CD4-positive, CD25-positive, alpha-beta regulatory T cell (primary cell): ENCODE measurements at regions not wholly inside any gene's neighbourhood (a gene's known extent, or its start where the extent isn't known, plus 50 kb on each side); places are given as distances from the start of the nearest gene placed in this dataset.

Experiments used
- ATAC-seq, 2 donors: fragments of 150-1000 bp; cut with Tn5 transposase; one replicate each; pipeline ENCODE4 v1.10.0; 2021; ENCODE audit warnings: low read depth in 2 of 2, moderate number of reproducible peaks in 2 of 2, moderate library complexity in 1 of 2
- DNase-seq, 3 donors: peaks; one replicate each; pipeline versions ENCODE4 v3.0.0 to v3.0.0-alpha.2; 2012 to 2022; ENCODE audit warnings: mixed read lengths in 1 of 3
- H3K27ac ChIP-seq: one replicate; pipeline ENCODE4 v1.7.0; 2013; ENCODE audit warnings: mild to moderate bottlenecking, low read length; ENCODE audit not compliant: insufficient read depth, poor library complexity, severe bottlenecking
- H3K27me3 ChIP-seq: one replicate; pipeline ENCODE4 v1.7.0; 2013; ENCODE audit warnings: low read length; ENCODE audit not compliant: control insufficient read depth, insufficient read depth
- H3K36me3 ChIP-seq: one replicate; pipeline ENCODE4 v1.7.0; 2013; ENCODE audit warnings: mild to moderate bottlenecking, low read length, moderate library complexity; ENCODE audit not compliant: control insufficient read depth, insufficient read depth
- H3K4me1 ChIP-seq: 2 replicates; pipeline ENCODE4 v1.7.0; 2013; ENCODE audit warnings: mild to moderate bottlenecking, low read length; ENCODE audit not compliant: insufficient read depth, control insufficient read depth, poor library complexity, severe bottlenecking
- H3K4me3 ChIP-seq: one replicate; pipeline ENCODE4 v1.7.0; 2013; ENCODE audit warnings: low read depth, mild to moderate bottlenecking, low read length, moderate library complexity
- H3K9me3 ChIP-seq, 2 experiments: 1 replicate in 1 of 2; 2 replicates in 1 of 2; pipeline ENCODE4 v1.7.0; 2013; ENCODE audit warnings: low read length in 2 of 2, mild to moderate bottlenecking in 1 of 2, moderate library complexity in 1 of 2; ENCODE audit not compliant: control insufficient read depth in 2 of 2
- H3K27ac Mint-ChIP-seq, 3 donors: one replicate each; pipeline ENCODE4 v1.8.0; 2020 to 2022; ENCODE audit warnings: mild to moderate bottlenecking in 3 of 3, mixed read lengths in 3 of 3, moderate library complexity in 2 of 3
- H3K27me3 Mint-ChIP-seq: one replicate; pipeline ENCODE4 v1.8.0; 2022; ENCODE audit warnings: mild to moderate bottlenecking, mixed read lengths
- H3K36me3 Mint-ChIP-seq: one replicate; pipeline ENCODE4 v1.8.0; 2020; ENCODE audit warnings: mixed read lengths
- H3K4me1 Mint-ChIP-seq, 4 donors: one replicate each; pipeline ENCODE4 v1.8.0; 2020 to 2022; ENCODE audit warnings: mixed read lengths in 4 of 4, mild to moderate bottlenecking in 1 of 4
- H3K4me3 Mint-ChIP-seq, 4 donors: one replicate each; pipeline ENCODE4 v1.8.0; 2020 to 2022; ENCODE audit warnings: mild to moderate bottlenecking in 4 of 4, mixed read lengths in 4 of 4, moderate library complexity in 3 of 4
- H3K9me3 Mint-ChIP-seq, 7 donors: one replicate each; pipeline ENCODE4 v1.8.0; 2020 to 2022; ENCODE audit warnings: mixed read lengths in 7 of 7, mild to moderate bottlenecking in 3 of 7, moderate library complexity in 2 of 7

DNA sequence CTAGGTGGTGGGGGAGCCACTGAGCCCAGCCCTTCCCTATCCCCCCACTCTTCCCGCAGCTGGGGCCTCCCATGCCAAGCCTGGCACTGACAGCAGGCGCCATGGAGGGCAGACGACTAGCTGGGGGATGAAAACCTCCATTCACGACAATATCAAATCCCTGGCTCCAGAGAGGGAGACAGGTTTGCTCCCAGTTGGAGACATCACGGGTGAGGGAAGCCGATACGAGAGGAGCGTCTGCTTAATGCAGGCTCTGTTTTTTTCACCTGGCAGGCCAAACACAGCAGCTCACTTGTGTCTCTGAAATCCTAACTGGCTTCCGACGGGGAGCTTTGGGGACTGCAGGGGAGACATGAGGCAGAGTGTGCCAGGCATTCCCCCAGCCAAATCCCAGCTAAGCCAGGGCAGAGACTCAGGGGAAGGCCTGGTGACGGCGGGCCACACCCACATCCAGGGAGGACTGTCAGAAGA lies 307.4 kb upstream of the ZMIZ1 start:
- Mint-ChIP-seq H3K4me3 (no peak overlapping the region), H3K36me3 (no peaks in the 10 kb centered on the region), H3K4me1 (no peaks in the 10 kb centered on the region), H3K27me3 (peaks cover 21% of the 10 kb centered on the region), H3K9me3 (no peaks in the 10 kb centered on the region), H3K27ac (no peak overlapping the region)
- Histone ChIP-seq H3K27ac (no peak overlapping the region), H3K27me3 (no peaks in the 10 kb centered on the region), H3K4me3 (no peak overlapping the region), H3K9me3 (no peaks in the 10 kb centered on the region), H3K4me1 (no peaks in the 10 kb centered on the region), H3K36me3 (no peaks in the 10 kb centered on the region)
- no peak for ATAC-seq
- DNase-seq, result no peak

DNA sequence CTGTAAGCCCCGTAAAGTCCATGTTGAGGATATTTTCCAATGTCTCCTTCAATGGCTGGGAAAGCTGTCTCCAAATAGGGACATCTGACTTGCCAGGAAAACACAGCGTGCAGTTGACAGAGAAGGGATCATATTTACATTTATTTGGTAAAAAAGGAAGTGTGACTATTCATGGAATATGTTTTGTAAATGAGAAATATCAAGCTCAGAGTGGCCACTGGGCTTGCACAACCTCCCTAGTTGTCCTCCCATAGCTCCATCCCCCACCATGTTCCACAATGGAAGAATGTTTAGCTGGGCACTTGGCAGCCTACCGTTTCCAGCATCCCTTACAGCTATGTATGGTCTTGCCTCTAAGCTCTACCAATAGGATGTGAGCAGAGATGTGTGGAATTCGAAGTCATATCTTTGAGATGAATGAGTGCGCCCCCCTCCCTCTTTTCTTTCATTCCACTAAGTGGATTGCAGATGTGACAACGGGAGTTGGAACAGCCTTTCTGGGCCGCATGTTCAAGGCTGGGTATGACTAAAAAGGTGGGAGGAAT lies 306.6 kb upstream of the ZMIZ1 start:
- no peak for DNase-seq
- Mint-ChIP-seq H3K4me3 (no peak overlapping the region), H3K27ac (no peak overlapping the region), H3K4me1 (no peaks in the 10 kb centered on the region), H3K36me3 (no peaks in the 10 kb centered on the region), H3K9me3 (no peaks in the 10 kb centered on the region), H3K27me3 (peaks cover 21% of the 10 kb centered on the region)
- ATAC-seq, result no peak
- Histone ChIP-seq H3K9me3 (no peaks in the 10 kb centered on the region), H3K4me1 (no peaks in the 10 kb centered on the region), H3K27me3 (no peaks in the 10 kb centered on the region), H3K27ac (no peak overlapping the region), H3K36me3 (no peaks in the 10 kb centered on the region), H3K4me3 (no peak overlapping the region)

DNA sequence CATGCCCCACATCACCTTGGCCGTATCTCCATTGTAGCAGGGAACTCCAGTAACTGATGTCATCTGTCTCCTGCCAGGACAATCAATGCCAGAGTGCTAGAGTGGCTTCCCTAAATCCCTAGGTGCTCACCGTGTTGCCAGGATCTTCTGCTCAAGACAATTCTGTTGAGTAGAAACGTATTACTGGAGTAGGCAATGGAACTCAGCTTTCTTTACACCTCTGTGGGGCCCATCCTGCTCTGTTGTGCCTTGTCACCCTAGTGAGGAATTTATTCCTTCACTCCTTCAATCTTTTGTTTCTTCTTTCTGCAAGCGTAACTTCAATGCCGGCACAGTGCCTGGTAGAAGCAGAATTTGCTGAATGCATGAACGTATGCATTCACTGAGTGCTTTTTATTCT lies 305.5 kb upstream of the ZMIZ1 start:
- Histone ChIP-seq H3K4me1 (no peaks in the 10 kb centered on the region), H3K4me3 (no peak overlapping the region), H3K27ac (no peak overlapping the region), H3K27me3 (no peaks in the 10 kb centered on the region), H3K9me3 (no peaks in the 10 kb centered on the region), H3K36me3 (no peaks in the 10 kb centered on the region)
- no peak for DNase-seq
- Mint-ChIP-seq H3K9me3 (no peaks in the 10 kb centered on the region), H3K27me3 (peaks cover 21% of the 10 kb centered on the region), H3K36me3 (no peaks in the 10 kb centered on the region), H3K27ac (no peak overlapping the region), H3K4me3 (no peak overlapping the region), H3K4me1 (no peaks in the 10 kb centered on the region)
- ATAC-seq, result no peak

DNA sequence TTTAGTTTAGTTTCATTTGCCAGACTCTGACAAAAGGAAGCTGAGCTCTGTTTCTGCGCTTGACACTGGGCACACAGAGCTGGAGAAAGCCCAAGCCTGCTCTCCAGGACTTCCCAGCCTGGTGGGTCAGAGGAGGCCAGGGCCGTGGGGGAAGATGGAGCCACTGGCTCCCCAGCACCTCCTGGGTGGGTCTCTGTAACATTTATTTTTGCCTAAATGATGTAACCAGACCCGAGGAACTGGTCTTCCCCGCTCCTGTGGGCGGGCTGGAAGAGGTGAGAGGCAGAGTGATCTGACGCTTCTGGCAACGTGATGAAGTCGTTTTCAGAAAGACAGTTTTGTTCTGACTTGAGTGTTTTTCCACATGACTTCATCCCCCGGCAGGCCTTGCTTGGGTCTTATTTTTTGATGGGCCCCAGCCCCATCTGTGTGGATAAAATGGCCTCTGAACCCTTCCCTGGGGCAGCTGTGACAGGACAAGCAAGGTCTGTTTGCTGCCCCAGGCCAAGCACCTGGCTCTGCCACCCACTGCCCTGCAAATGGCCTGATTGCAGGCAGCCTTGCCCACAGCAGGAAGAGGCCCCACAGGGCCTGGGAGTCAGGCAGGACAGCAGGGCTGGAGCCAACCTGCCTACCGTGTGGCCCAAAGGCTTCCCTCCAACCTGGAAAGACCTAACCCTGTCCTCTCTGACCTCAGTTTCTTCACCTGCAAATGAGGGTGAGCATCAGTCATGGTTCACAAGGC lies 304.9 kb upstream of the ZMIZ1 start:
- no peaks in the 10 kb centered on the region for H3K36me3 ChIP-seq
- H3K27me3 Mint-ChIP-seq, result peaks cover 16% of the 10 kb centered on the region
- no peak overlapping the region for H3K27ac ChIP-seq
- H3K36me3 Mint-ChIP-seq, result no peaks in the 10 kb centered on the region
- ATAC-seq (no peak), DNase-seq (peak in 1 of 3 donors; percentile 19)
- H3K9me3 Mint-ChIP-seq, result no peaks in the 10 kb centered on the region
- H3K4me1 Mint-ChIP-seq, result no peaks in the 10 kb centered on the region
- no peaks in the 10 kb centered on the region for H3K4me1 ChIP-seq
- H3K27me3 ChIP-seq, result no peaks in the 10 kb centered on the region
- H3K27ac Mint-ChIP-seq, result no peak overlapping the region
- H3K4me3 Mint-ChIP-seq, result no peak overlapping the region
- H3K4me3 ChIP-seq, result no peak overlapping the region
- H3K9me3 ChIP-seq, result no peaks in the 10 kb centered on the region

DNA sequence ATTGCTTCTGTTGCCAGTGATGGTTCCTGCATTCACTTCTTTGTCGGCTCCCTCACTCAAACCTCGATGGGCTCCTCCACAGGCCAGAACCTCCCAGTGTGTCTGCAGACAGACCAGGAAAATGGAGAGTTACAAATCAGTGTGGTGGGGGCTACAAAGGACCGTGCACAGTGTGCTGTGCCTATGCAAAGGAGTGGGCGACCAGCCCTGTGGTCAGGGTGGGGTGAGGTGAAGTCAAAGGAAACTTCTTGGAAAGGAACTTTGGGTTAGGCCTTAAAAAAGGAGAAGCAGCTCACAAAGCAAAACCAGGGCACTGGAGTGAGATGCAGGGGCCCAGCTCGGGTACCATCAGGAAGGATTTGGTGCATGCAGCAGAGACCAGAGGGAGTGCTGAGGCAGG lies 304.3 kb upstream of the ZMIZ1 start:
- no peaks in the 10 kb centered on the region for H3K9me3 ChIP-seq
- Mint-ChIP-seq H3K9me3 (no peaks in the 10 kb centered on the region), H3K4me1 (no peaks in the 10 kb centered on the region), H3K27me3 (peaks cover 16% of the 10 kb centered on the region), H3K27ac (no peak overlapping the region), H3K36me3 (no peaks in the 10 kb centered on the region), H3K4me3 (no peak overlapping the region)
- no peaks in the 10 kb centered on the region for H3K36me3 ChIP-seq
- H3K27me3 ChIP-seq, result no peaks in the 10 kb centered on the region
- no peaks in the 10 kb centered on the region for H3K4me1 ChIP-seq
- no peak for DNase-seq
- no peak overlapping the region for H3K27ac ChIP-seq
- no peak overlapping the region for H3K4me3 ChIP-seq
- no peak for ATAC-seq

DNA sequence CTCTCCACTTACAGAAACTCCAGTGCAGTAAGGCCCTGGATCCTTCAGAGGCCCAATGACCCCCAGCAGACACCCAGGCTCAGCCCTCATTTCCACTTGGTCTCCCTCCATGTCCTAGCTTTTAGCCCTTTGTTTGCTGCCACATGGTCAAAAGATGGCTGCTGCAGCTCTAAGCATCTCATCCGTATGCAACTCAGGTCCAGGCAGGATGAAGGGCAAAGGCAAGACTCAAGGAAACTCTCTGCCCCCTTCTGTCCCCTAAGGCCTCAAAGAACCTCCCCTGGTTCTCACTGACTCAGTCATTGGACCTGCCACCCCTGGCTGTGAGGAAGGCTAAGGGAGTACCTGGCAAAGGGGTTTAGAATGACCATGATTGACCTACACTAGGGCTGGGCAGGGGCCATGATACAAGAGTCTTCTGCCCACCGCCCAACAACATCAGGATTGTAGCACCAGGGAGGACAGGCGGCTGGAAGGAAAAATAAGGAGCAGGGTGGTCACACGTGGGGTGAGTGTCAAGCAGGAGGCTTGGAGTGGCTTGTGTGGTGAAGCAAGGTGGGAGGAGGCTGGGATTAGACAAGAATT lies 303.8 kb upstream of the ZMIZ1 start:
- ATAC-seq (no peak), DNase-seq (no peak)
- Histone ChIP-seq H3K4me1 (no peaks in the 10 kb centered on the region), H3K36me3 (no peaks in the 10 kb centered on the region), H3K9me3 (no peaks in the 10 kb centered on the region), H3K27me3 (no peaks in the 10 kb centered on the region), H3K4me3 (no peak overlapping the region), H3K27ac (no peak overlapping the region)
- H3K27me3 Mint-ChIP-seq, result peaks cover 11% of the 10 kb centered on the region
- H3K9me3 Mint-ChIP-seq, result no peaks in the 10 kb centered on the region
- H3K4me3 Mint-ChIP-seq, result no peak overlapping the region
- H3K27ac Mint-ChIP-seq, result no peak overlapping the region
- no peaks in the 10 kb centered on the region for H3K36me3 Mint-ChIP-seq
- H3K4me1 Mint-ChIP-seq, result no peaks in the 10 kb centered on the region

DNA sequence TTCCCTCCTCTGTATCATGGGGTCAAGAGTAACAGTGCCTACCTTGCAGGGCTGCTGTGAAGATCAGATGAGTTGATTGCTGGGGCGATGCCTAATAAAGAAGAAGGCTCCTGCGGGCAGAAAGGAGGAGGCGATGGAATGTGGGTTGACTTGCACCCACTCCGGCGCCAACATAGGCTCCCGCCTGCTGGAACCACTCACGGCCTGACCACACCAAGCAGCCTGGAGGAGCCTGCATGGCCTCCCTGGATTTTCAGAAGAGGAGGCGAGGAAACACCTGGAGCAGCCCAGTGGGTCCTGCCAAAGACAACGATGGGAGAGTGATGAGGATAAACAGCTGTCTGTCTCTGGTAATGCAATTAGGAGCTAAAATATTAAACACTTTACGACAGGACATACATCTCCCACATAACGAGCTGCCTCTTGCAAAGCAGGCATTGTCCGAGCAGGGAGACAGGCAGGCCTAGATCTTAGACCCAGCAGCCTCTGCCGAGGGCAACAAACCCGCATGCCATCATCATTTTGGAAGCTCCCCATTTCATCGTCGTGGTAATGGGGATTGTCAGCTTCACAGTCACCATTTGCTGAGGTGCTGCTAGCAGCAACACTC lies 302.9 kb upstream of the ZMIZ1 start:
- Mint-ChIP-seq H3K9me3 (no peaks in the 10 kb centered on the region), H3K4me1 (no peaks in the 10 kb centered on the region), H3K4me3 (no peak overlapping the region), H3K36me3 (no peaks in the 10 kb centered on the region), H3K27ac (no peak overlapping the region), H3K27me3 (peaks cover 6% of the 10 kb centered on the region)
- no peak for DNase-seq
- H3K36me3 ChIP-seq, result no peaks in the 10 kb centered on the region
- ATAC-seq, result no peak
- no peaks in the 10 kb centered on the region for H3K4me1 ChIP-seq
- no peaks in the 10 kb centered on the region for H3K9me3 ChIP-seq
- no peaks in the 10 kb centered on the region for H3K27me3 ChIP-seq
- no peak overlapping the region for H3K27ac ChIP-seq
- H3K4me3 ChIP-seq, result no peak overlapping the region
